ENCODE measurements at regions not wholly inside any gene's neighbourhood (a gene's known extent, or its start where the extent isn't known, plus 50 kb on each side); places are given as distances from the start of the nearest gene placed in this dataset.

DNA sequence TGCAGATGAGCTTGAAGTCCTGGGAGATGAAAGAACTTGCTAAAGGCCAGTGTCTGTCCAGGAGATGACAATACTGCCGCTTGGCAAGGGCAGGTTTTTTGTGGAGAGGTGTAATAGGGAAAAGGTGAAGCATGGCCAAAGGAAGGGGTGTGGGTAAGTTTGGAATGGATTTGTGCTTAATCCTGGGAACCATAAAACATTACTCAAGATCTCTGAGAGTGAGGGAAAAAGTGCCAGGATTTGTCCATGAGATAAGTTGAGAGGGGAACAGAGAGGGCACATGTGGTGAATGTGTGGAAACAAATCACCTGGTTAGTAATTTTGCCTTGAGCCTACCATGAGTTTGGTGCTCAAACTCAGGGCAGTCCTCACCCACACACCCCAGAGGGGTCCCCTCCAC, 108.8 kb upstream of the CD180 start:
- no peak overlapping the region for H3K27ac ChIP-seq (ENCODE audit: low read depth in 1 of 2, low read length in 2 of 2)
- H3K36me3 ChIP-seq (ENCODE audit: control insufficient read depth in 4 of 4, insufficient read depth in 3 of 4, low read depth in 1 of 4, low read length in 3 of 4), result no peaks in the 10 kb centered on the region
- no peak overlapping the region for H3K4me3 ChIP-seq (ENCODE audit: low read depth in 1 of 3, low read length in 3 of 3)
- H3K27me3 ChIP-seq (ENCODE audit: control insufficient read depth in 4 of 4, insufficient read depth in 4 of 4, low read length in 3 of 4), result no peaks in the 10 kb centered on the region
- H3K4me1 ChIP-seq (ENCODE audit: control insufficient read depth in 4 of 4, insufficient read depth in 4 of 4, low read length in 3 of 4), result no peaks in the 10 kb centered on the region
- WGBS, result 97% methylated on average over 1 of the region's 1 CpG
- DNase-seq (ENCODE audit: low spot score), result no peak
- no peak overlapping the region for H3K9ac ChIP-seq (ENCODE audit: low read depth in 1 of 2, low read length in 2 of 2)
- TF ChIP-seq RAD21 (IDR thresholded peaks at IDR 0.05), result no peak
- no peak for TF ChIP-seq EGR1 (IDR thresholded peaks at IDR 0.05; ENCODE audit: low read depth in 2 of 2)
- TF ChIP-seq, protein P1, sequence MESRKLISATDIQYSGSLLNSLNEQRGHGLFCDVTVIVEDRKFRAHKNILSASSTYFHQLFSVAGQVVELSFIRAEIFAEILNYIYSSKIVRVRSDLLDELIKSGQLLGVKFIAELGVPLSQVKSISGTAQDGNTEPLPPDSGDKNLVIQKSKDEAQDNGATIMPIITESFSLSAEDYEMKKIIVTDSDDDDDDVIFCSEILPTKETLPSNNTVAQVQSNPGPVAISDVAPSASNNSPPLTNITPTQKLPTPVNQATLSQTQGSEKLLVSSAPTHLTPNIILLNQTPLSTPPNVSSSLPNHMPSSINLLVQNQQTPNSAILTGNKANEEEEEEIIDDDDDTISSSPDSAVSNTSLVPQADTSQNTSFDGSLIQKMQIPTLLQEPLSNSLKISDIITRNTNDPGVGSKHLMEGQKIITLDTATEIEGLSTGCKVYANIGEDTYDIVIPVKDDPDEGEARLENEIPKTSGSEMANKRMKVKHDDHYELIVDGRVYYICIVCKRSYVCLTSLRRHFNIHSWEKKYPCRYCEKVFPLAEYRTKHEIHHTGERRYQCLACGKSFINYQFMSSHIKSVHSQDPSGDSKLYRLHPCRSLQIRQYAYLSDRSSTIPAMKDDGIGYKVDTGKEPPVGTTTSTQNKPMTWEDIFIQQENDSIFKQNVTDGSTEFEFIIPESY (IDR thresholded peaks at IDR 0.05), result no peak
- TF ChIP-seq, protein P2, sequence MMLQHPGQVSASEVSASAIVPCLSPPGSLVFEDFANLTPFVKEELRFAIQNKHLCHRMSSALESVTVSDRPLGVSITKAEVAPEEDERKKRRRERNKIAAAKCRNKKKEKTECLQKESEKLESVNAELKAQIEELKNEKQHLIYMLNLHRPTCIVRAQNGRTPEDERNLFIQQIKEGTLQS (IDR thresholded peaks at IDR 0.05), result no peak
- TF ChIP-seq HNF4A (conservative IDR thresholded peaks at IDR 0.05), result no peak
- TF ChIP-seq FOXA2 (IDR thresholded peaks at IDR 0.05), result no peak
- TF ChIP-seq, protein P3, sequence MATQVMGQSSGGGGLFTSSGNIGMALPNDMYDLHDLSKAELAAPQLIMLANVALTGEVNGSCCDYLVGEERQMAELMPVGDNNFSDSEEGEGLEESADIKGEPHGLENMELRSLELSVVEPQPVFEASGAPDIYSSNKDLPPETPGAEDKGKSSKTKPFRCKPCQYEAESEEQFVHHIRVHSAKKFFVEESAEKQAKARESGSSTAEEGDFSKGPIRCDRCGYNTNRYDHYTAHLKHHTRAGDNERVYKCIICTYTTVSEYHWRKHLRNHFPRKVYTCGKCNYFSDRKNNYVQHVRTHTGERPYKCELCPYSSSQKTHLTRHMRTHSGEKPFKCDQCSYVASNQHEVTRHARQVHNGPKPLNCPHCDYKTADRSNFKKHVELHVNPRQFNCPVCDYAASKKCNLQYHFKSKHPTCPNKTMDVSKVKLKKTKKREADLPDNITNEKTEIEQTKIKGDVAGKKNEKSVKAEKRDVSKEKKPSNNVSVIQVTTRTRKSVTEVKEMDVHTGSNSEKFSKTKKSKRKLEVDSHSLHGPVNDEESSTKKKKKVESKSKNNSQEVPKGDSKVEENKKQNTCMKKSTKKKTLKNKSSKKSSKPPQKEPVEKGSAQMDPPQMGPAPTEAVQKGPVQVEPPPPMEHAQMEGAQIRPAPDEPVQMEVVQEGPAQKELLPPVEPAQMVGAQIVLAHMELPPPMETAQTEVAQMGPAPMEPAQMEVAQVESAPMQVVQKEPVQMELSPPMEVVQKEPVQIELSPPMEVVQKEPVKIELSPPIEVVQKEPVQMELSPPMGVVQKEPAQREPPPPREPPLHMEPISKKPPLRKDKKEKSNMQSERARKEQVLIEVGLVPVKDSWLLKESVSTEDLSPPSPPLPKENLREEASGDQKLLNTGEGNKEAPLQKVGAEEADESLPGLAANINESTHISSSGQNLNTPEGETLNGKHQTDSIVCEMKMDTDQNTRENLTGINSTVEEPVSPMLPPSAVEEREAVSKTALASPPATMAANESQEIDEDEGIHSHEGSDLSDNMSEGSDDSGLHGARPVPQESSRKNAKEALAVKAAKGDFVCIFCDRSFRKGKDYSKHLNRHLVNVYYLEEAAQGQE (IDR thresholded peaks at IDR 0.05), result no peak
- TF ChIP-seq SP1 (IDR thresholded peaks at IDR 0.05), result no peak
- TF ChIP-seq RXRA (IDR thresholded peaks at IDR 0.05), result no peak
- TF ChIP-seq, protein P4, sequence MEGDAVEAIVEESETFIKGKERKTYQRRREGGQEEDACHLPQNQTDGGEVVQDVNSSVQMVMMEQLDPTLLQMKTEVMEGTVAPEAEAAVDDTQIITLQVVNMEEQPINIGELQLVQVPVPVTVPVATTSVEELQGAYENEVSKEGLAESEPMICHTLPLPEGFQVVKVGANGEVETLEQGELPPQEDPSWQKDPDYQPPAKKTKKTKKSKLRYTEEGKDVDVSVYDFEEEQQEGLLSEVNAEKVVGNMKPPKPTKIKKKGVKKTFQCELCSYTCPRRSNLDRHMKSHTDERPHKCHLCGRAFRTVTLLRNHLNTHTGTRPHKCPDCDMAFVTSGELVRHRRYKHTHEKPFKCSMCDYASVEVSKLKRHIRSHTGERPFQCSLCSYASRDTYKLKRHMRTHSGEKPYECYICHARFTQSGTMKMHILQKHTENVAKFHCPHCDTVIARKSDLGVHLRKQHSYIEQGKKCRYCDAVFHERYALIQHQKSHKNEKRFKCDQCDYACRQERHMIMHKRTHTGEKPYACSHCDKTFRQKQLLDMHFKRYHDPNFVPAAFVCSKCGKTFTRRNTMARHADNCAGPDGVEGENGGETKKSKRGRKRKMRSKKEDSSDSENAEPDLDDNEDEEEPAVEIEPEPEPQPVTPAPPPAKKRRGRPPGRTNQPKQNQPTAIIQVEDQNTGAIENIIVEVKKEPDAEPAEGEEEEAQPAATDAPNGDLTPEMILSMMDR (IDR thresholded peaks at IDR 0.05; ENCODE audit: low read depth, low read length, missing input control), result no peak
- TF ChIP-seq HNF4G (IDR thresholded peaks at IDR 0.05), result no peak
- no peak for TF ChIP-seq TAF1 (conservative IDR thresholded peaks at IDR 0.05)
- no peak for TF ChIP-seq JUND (IDR thresholded peaks at IDR 0.05)
- no peak for TF ChIP-seq YY1 (IDR thresholded peaks at IDR 0.05)
- TF ChIP-seq, protein P5, sequence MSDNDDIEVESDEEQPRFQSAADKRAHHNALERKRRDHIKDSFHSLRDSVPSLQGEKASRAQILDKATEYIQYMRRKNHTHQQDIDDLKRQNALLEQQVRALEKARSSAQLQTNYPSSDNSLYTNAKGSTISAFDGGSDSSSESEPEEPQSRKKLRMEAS (IDR thresholded peaks at IDR 0.05), result no peak
- no peak for TF ChIP-seq NR2F2 (IDR thresholded peaks at IDR 0.05)
- no peak for TF ChIP-seq GABPA (IDR thresholded peaks at IDR 0.05 in 1 of 2, conservative IDR thresholded peaks at IDR 0.05 in 1 of 2)
- H3K9me3 ChIP-seq (ENCODE audit: control insufficient read depth in 4 of 4, low read length in 3 of 4), result no peaks in the 10 kb centered on the region

DNA sequence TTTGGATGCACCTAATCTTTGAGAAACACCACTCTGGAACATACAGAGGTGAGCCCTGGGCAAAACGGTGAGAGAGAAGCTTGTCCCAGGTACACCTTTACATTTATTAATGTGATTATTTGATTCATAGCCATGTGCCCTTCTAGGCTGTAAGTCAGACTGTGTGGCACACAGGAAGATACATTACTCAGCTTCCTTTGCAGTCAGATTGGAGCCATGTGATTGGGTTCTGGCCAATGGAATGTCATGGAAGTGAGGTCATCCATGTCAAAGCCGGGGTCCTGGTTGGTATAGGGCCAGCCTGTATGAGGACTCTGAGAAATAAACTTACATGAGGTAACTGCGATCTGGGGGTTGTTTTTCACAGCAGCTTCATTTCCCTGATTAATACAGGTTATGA, 106.8 kb upstream of the CD180 start:
- Histone ChIP-seq H3K4me1 (ENCODE audit: control insufficient read depth in 4 of 4, insufficient read depth in 4 of 4, low read length in 3 of 4) (no peaks in the 10 kb centered on the region), H3K27me3 (ENCODE audit: control insufficient read depth in 4 of 4, insufficient read depth in 4 of 4, low read length in 3 of 4) (no peaks in the 10 kb centered on the region), H3K4me3 (ENCODE audit: low read depth in 1 of 3, low read length in 3 of 3) (no peak overlapping the region), H3K27ac (ENCODE audit: low read depth in 1 of 2, low read length in 2 of 2) (no peak overlapping the region), H3K9ac (ENCODE audit: low read depth in 1 of 2, low read length in 2 of 2) (no peak overlapping the region), H3K9me3 (ENCODE audit: control insufficient read depth in 4 of 4, low read length in 3 of 4) (no peaks in the 10 kb centered on the region), H3K36me3 (ENCODE audit: control insufficient read depth in 4 of 4, insufficient read depth in 3 of 4, low read depth in 1 of 4, low read length in 3 of 4) (no peaks in the 10 kb centered on the region)
- 89% methylated on average over 3 of the region's 3 CpGs for WGBS
- no peak for DNase-seq (ENCODE audit: low spot score)
- no peak for TF ChIP-seq EGR1 (IDR thresholded peaks at IDR 0.05; ENCODE audit: low read depth in 2 of 2)
- TF ChIP-seq HNF4G (IDR thresholded peaks at IDR 0.05), result no peak
- TF ChIP-seq, protein P4 (IDR thresholded peaks at IDR 0.05; ENCODE audit: low read depth, low read length, missing input control), result no peak
- TF ChIP-seq, protein P2 (IDR thresholded peaks at IDR 0.05), result no peak
- TF ChIP-seq SP1 (IDR thresholded peaks at IDR 0.05), result no peak
- no peak for TF ChIP-seq NR2F2 (IDR thresholded peaks at IDR 0.05)
- TF ChIP-seq, protein P1 (IDR thresholded peaks at IDR 0.05), result no peak
- TF ChIP-seq JUND (IDR thresholded peaks at IDR 0.05), result no peak
- TF ChIP-seq GABPA (IDR thresholded peaks at IDR 0.05 in 1 of 2, conservative IDR thresholded peaks at IDR 0.05 in 1 of 2), result no peak
- TF ChIP-seq TAF1 (conservative IDR thresholded peaks at IDR 0.05), result no peak
- no peak for TF ChIP-seq HNF4A (conservative IDR thresholded peaks at IDR 0.05)
- TF ChIP-seq RAD21 (IDR thresholded peaks at IDR 0.05), result no peak
- no peak for TF ChIP-seq FOXA2 (IDR thresholded peaks at IDR 0.05)
- TF ChIP-seq, protein P5 (IDR thresholded peaks at IDR 0.05), result no peak

Measured in liver (tissue), 8 donors.